ENCODE measurements at regions not wholly inside any gene's neighbourhood (a gene's known extent, or its start where the extent isn't known, plus 50 kb on each side); places are given as distances from the start of the nearest gene placed in this dataset.

DNA sequence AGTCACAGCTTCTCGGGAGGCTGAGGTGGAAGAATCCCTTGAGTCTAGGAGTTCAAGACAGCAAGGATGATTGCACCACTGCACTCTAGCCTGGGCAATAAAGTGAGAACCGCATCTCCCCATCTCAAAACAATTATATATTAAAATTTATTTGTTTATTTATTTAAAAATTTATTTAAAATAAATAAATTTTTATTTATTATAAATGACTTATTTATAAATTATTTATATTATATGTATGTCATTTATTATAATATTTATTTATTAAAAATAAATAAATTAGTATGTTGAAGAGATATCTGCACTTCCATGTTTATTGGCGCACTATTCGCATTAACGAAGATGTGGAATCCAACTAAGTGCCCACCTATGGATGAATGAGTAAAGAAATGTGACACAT, 683.2 kb upstream of the BRINP3 start:
- Histone ChIP-seq H3K9me3 (no peaks in the 10 kb centered on the region), H3K27ac (no peak overlapping the region), H3K36me3 (no peaks in the 10 kb centered on the region), H3K4me1 (ENCODE audit: control insufficient read depth in 1 of 2, insufficient read depth in 1 of 2, low read depth in 1 of 2, low read length in 1 of 2) (no peaks in the 10 kb centered on the region), H3K27me3 (no peaks in the 10 kb centered on the region), H3K4me3 (ENCODE audit: low read depth in 1 of 2, low read length in 1 of 2) (no peak overlapping the region)
- TF ChIP-seq, protein P1, sequence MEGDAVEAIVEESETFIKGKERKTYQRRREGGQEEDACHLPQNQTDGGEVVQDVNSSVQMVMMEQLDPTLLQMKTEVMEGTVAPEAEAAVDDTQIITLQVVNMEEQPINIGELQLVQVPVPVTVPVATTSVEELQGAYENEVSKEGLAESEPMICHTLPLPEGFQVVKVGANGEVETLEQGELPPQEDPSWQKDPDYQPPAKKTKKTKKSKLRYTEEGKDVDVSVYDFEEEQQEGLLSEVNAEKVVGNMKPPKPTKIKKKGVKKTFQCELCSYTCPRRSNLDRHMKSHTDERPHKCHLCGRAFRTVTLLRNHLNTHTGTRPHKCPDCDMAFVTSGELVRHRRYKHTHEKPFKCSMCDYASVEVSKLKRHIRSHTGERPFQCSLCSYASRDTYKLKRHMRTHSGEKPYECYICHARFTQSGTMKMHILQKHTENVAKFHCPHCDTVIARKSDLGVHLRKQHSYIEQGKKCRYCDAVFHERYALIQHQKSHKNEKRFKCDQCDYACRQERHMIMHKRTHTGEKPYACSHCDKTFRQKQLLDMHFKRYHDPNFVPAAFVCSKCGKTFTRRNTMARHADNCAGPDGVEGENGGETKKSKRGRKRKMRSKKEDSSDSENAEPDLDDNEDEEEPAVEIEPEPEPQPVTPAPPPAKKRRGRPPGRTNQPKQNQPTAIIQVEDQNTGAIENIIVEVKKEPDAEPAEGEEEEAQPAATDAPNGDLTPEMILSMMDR (IDR thresholded peaks at IDR 0.05): no peak

DNA sequence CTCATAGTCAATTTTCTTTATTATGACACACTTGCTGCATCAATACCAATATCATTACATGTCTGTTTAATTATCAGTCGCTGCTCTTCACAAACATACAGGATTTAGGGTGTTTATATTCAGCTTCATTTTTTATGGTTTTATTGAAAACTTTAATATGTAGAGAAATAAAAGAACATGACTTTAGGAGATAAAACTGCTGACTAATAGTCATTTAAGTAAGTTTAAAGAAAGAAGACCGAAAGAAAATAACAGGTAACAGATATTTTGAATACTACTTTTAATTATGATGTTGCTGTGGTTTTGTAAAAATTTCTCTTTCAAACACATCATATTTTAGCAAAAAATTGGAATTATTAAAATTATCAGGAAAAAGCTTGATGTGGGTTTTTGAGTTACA, 685.1 kb upstream of the BRINP3 start:
- H3K9me3 ChIP-seq: no peaks in the 10 kb centered on the region
- no peaks in the 10 kb centered on the region for H3K4me1 ChIP-seq (ENCODE audit: control insufficient read depth in 1 of 2, insufficient read depth in 1 of 2, low read depth in 1 of 2, low read length in 1 of 2)
- no peak overlapping the region for H3K27ac ChIP-seq
- H3K27me3 ChIP-seq: no peaks in the 10 kb centered on the region
- no peak overlapping the region for H3K4me3 ChIP-seq (ENCODE audit: low read depth in 1 of 2, low read length in 1 of 2)
- TF ChIP-seq, protein P1 (IDR thresholded peaks at IDR 0.05): no peak
- no peaks in the 10 kb centered on the region for H3K36me3 ChIP-seq

DNA sequence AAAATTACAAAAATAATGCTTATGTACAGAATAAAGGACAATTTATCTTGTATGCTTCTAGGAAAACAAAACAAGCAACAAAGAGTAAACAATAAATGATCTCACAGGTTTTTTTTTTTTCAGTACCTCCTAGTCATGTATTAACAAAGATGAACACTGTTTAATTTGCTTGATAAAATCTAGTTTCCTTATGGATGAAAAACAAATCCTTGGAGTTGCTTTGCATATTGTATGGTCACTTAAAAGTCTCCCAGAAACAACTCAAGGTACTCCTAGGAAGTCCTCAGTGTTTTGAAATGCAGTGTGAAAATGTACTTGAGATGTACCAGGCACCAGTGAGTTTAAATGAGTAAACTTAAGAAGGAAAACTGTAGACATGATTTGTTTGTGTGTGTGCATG, 686.0 kb upstream of the BRINP3 start:
- Histone ChIP-seq H3K27me3 (no peaks in the 10 kb centered on the region), H3K9me3 (no peaks in the 10 kb centered on the region), H3K27ac (no peak overlapping the region), H3K4me1 (ENCODE audit: control insufficient read depth in 1 of 2, insufficient read depth in 1 of 2, low read depth in 1 of 2, low read length in 1 of 2) (no peaks in the 10 kb centered on the region), H3K36me3 (no peaks in the 10 kb centered on the region), H3K4me3 (ENCODE audit: low read depth in 1 of 2, low read length in 1 of 2) (no peak overlapping the region)
- TF ChIP-seq, protein P1 (IDR thresholded peaks at IDR 0.05): no peak

DNA sequence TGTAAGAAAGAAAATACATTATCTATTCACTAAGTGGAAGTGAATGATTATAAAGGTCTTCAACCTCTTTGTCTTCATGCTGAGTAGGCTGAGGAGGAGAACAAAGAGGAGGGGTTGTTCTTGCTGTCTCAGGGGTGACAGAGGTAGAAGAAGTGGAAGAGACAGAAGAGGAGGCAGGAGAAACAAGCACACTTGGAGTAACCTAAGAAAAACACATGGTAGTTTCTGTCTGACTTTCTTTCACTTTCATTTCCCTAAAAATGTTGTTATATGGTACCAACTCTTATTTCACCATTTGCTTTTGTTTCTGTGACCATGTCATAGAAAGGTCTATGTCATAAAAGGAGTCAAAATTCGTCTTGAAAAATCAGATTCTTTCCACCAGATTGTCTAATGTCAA, 696.6 kb upstream of the BRINP3 start:
- H3K4me3 ChIP-seq (ENCODE audit: low read depth in 1 of 2, low read length in 1 of 2): no peak overlapping the region
- no peak overlapping the region for H3K27ac ChIP-seq
- no peaks in the 10 kb centered on the region for H3K36me3 ChIP-seq
- no peaks in the 10 kb centered on the region for H3K9me3 ChIP-seq
- TF ChIP-seq, protein P1 (IDR thresholded peaks at IDR 0.05): no peak
- no peaks in the 10 kb centered on the region for H3K4me1 ChIP-seq (ENCODE audit: control insufficient read depth in 1 of 2, insufficient read depth in 1 of 2, low read depth in 1 of 2, low read length in 1 of 2)
- no peaks in the 10 kb centered on the region for H3K27me3 ChIP-seq

DNA sequence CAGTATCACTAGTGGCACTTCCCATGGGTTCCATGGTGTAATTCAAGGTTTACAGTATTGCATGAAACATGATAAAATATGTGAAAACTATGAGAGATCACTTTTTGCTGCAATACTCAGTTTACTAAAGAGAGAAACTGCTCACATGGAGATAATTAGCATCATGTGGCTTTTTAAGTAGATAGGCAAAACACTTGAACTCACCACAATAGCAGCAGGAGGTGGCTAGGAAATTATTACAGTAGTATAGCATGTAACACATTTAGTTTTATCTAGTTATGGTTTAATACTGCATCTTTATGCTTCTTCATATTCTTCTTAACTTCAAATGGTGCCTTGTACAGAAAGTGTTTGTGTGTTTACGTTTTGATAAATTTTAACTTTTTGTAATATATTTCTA, 698.5 kb upstream of the BRINP3 start:
- Histone ChIP-seq H3K27ac (no peak overlapping the region), H3K36me3 (no peaks in the 10 kb centered on the region), H3K27me3 (no peaks in the 10 kb centered on the region), H3K9me3 (no peaks in the 10 kb centered on the region), H3K4me1 (ENCODE audit: control insufficient read depth in 1 of 2, insufficient read depth in 1 of 2, low read depth in 1 of 2, low read length in 1 of 2) (no peaks in the 10 kb centered on the region), H3K4me3 (ENCODE audit: low read depth in 1 of 2, low read length in 1 of 2) (no peak overlapping the region)
- TF ChIP-seq, protein P1 (IDR thresholded peaks at IDR 0.05): no peak

Measured in neutrophil (primary cell).